ENCODE measurements at regions not wholly inside any gene's neighbourhood (a gene's known extent, or its start where the extent isn't known, plus 50 kb on each side); places are given as distances from the start of the nearest gene placed in this dataset.

DNA sequence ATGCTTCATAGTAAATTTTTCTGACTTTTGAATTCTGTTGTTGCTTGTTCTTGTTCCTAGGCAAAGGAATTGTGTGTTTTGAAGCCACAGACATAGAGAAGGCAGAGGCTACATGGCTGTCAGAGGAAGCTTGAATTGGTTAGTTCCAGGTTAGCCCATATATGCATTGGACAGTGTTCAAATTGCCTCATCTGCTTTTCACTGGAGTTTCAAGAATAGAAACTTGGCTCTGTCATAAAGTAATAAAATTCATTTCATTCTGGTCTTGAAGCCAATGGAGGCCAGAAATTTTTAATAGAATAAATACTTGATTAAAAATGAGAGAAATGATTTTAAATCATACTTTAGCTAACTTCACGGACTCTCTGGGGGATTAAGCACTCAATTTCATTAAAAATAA is 178.0 kb downstream of the YIPF5 start:
- ATAC-seq (ENCODE audit: low FRiP score) (no peak), DNase-seq (ENCODE audit: low spot score) (no peak)
- TF ChIP-seq, protein P1, sequence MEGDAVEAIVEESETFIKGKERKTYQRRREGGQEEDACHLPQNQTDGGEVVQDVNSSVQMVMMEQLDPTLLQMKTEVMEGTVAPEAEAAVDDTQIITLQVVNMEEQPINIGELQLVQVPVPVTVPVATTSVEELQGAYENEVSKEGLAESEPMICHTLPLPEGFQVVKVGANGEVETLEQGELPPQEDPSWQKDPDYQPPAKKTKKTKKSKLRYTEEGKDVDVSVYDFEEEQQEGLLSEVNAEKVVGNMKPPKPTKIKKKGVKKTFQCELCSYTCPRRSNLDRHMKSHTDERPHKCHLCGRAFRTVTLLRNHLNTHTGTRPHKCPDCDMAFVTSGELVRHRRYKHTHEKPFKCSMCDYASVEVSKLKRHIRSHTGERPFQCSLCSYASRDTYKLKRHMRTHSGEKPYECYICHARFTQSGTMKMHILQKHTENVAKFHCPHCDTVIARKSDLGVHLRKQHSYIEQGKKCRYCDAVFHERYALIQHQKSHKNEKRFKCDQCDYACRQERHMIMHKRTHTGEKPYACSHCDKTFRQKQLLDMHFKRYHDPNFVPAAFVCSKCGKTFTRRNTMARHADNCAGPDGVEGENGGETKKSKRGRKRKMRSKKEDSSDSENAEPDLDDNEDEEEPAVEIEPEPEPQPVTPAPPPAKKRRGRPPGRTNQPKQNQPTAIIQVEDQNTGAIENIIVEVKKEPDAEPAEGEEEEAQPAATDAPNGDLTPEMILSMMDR (IDR thresholded peaks at IDR 0.05), result no peak

- TF ChIP-seq, protein P1 (IDR thresholded peaks at IDR 0.05), result no peak
Measured at GRCh38 chr5:144002876-144003275, 167.6 kb downstream of the YIPF5 start.

GRCh38 chr5:144003636-144004035 is 166.8 kb downstream of the YIPF5 start:
- ATAC-seq (ENCODE audit: low FRiP score) (no peak), DNase-seq (ENCODE audit: low spot score) (no peak)
- TF ChIP-seq, protein P1 (IDR thresholded peaks at IDR 0.05), result no peak

More at GRCh38 chr5:144002876-144003275, 167.6 kb downstream of the YIPF5 start:
- ATAC-seq (ENCODE audit: low FRiP score) (no peak), DNase-seq (ENCODE audit: low spot score) (no peak)

DNA sequence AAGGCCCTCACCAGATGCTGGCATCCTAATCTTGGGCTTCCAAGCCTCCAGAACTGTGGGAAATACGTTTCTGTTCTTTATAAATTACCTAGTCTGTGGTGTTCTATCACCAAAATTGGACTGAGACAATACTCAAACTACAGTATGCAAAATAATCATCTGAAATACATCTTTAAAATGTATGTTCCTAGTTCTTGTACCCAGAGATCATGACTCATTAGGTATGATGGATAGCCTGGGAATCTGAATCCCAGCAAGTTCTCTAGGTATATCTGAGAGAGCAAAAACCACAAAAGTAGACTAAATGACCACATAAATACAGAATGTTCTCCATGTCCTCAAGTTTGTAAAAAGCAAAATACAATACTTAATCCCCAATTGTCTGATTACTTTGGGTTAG is 166.3 kb downstream of the YIPF5 start:
- DNase-seq (ENCODE audit: low spot score) (no peak), ATAC-seq (ENCODE audit: low FRiP score) (no peak)
- TF ChIP-seq, protein P1 (IDR thresholded peaks at IDR 0.05), result no peak

GRCh38 chr5:144004751-144005150 is 165.7 kb downstream of the YIPF5 start:
- no peak for DNase-seq (ENCODE audit: low spot score)
- TF ChIP-seq, protein P1 (IDR thresholded peaks at IDR 0.05), result no peak
- no peak for ATAC-seq (ENCODE audit: low FRiP score)

DNA sequence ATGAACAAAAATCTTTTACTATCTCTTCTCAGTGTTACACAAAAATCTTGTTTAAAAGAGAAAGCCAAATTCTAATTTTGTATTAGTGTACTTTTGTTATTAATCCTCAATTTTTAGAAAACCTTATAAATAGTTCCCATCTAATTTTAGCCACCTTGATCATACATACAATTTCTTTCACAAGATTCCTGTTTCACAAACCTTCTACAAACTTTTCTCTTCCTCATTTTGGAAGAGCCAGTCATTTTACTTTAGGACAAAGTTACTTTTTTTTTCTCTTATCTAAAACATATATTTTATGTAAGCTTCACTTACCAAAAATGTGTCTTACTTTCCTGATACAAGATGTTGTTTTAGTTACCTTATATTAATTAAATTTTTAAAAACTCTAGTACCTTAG is 161.3 kb downstream of the YIPF5 start:
- no peak for DNase-seq (ENCODE audit: low spot score)
- no peak for ATAC-seq (ENCODE audit: low FRiP score)
- TF ChIP-seq, protein P1 (IDR thresholded peaks at IDR 0.05), result no peak

DNA sequence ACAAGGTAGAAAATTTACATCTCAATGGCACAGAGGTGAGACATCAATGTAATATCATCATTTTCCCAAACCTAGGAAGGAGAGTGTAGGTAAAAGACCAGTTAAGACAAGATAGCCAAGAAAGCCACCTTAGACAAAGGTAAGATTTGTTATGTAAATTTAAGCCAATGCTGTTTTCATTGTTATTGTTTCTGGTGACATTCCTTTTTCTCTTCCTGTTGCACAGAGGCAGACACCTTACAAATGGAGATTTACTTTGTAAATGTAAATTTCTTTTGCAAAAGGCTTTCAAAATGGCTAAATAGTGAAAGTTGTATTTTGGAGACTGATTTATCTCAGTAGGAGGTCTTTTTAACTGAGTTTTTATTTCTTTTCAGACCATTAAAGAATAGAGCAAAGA is 159.1 kb downstream of the YIPF5 start:
- TF ChIP-seq, protein P1 (IDR thresholded peaks at IDR 0.05), result no peak
- no peak for DNase-seq (ENCODE audit: low spot score)
- ATAC-seq (ENCODE audit: low FRiP score), result no peak
